Stimulated activated CD4-positive, alpha-beta T cell treated with anti-CD3 and anti-CD28 coated beads, Interleukin-4, amount 100 ng/mL, for 4 hours (primary cell): ENCODE measurements at regions not wholly inside any gene's neighbourhood (a gene's known extent, or its start where the extent isn't known, plus 50 kb on each side); places are given as distances from the start of the nearest gene placed in this dataset.

Source experiments
- DNase-seq, 2 experiments: peaks; one replicate each; pipeline ENCODE4 v3.0.0-alpha.2; 2020

GRCh38 chr2:153096272-153096671, 377.9 kb downstream of the ARL6IP6 start:
- DNase-seq: no peak

GRCh38 chr2:153091344-153091743, 372.9 kb downstream of the ARL6IP6 start:
- no peak for DNase-seq

- no peak for DNase-seq
Measured at GRCh38 chr2:153079315-153079714, 360.9 kb downstream of the ARL6IP6 start.

GRCh38 chr2:153077311-153077710, 358.9 kb downstream of the ARL6IP6 start:
- DNase-seq: no peak

- no peak for DNase-seq
Measured at GRCh38 chr2:153074207-153074606, 355.8 kb downstream of the ARL6IP6 start.

- no peak for DNase-seq
Measured at GRCh38 chr2:153072813-153073212, 354.4 kb downstream of the ARL6IP6 start.

GRCh38 chr2:153072077-153072476, 353.7 kb downstream of the ARL6IP6 start:
- no peak for DNase-seq

- no peak for DNase-seq
Measured at GRCh38 chr2:153071090-153071489, 352.7 kb downstream of the ARL6IP6 start.

- no peak for DNase-seq
Measured at GRCh38 chr2:153068915-153069314, 350.5 kb downstream of the ARL6IP6 start.

GRCh38 chr2:153068052-153068451, 349.6 kb downstream of the ARL6IP6 start:
- no peak for DNase-seq

GRCh38 chr2:153059338-153060052, 341.1 kb downstream of the ARL6IP6 start:
- DNase-seq: no peak

- DNase-seq: no peak
Measured at GRCh38 chr2:153057743-153058142, 339.3 kb downstream of the ARL6IP6 start.

- no peak for DNase-seq
Measured at GRCh38 chr2:153055182-153055581, 336.8 kb downstream of the ARL6IP6 start.

- no peak for DNase-seq
Measured at GRCh38 chr2:153052807-153053559, 334.6 kb downstream of the ARL6IP6 start.

- DNase-seq: no peak
Measured at GRCh38 chr2:153047220-153047619, 328.8 kb downstream of the ARL6IP6 start.

- DNase-seq: no peak
Measured at GRCh38 chr2:153043385-153043784, 325.0 kb downstream of the ARL6IP6 start.

- no peak for DNase-seq
Measured at GRCh38 chr2:153028626-153029025, 310.2 kb downstream of the ARL6IP6 start.

- DNase-seq: no peak
Measured at GRCh38 chr2:153027533-153027932, 309.1 kb downstream of the ARL6IP6 start.

- DNase-seq: no peak
Measured at GRCh38 chr2:153020201-153020600, 301.8 kb downstream of the ARL6IP6 start.

GRCh38 chr2:153005071-153005730, 286.8 kb downstream of the ARL6IP6 start:
- no peak for DNase-seq

- no peak for DNase-seq
Measured at GRCh38 chr2:153004627-153005026, 286.2 kb downstream of the ARL6IP6 start.

GRCh38 chr2:152974146-152974545, 255.7 kb downstream of the ARL6IP6 start:
- DNase-seq: no peak

- DNase-seq: no peak
Measured at GRCh38 chr2:152971685-152972084, 253.3 kb downstream of the ARL6IP6 start.

- DNase-seq: no peak
Measured at GRCh38 chr2:152962446-152962845, 244.0 kb downstream of the ARL6IP6 start.
